Skeletal muscle tissue (tissue), 3 donors: ENCODE measurements at regions not wholly inside any gene's neighbourhood (a gene's known extent, or its start where the extent isn't known, plus 50 kb on each side); places are given as distances from the start of the nearest gene placed in this dataset.
"Not testable (repeated sequence)": the region's sequence is repeated elsewhere in the genome, so short reads cannot be mapped to it uniquely, and the experiment has no call there.

ENCODE experiments used
- H3K27ac ChIP-seq: one replicate; pipeline ENCODE4 v1.7.0; 2013; ENCODE audit warnings: mild to moderate bottlenecking, low read depth, low read length, inconsistent platforms
- H3K27me3 ChIP-seq, 3 donors: one replicate each; pipeline ENCODE4 v1.7.0; 2013; ENCODE audit warnings: low read length in 3 of 3; ENCODE audit not compliant: control insufficient read depth in 3 of 3, insufficient read depth in 3 of 3
- H3K36me3 ChIP-seq, 3 donors: one replicate each; pipeline ENCODE4 v1.7.0; 2013; ENCODE audit warnings: low read length in 3 of 3; ENCODE audit not compliant: control insufficient read depth in 3 of 3, insufficient read depth in 3 of 3
- H3K4me1 ChIP-seq, 3 donors: one replicate each; pipeline ENCODE4 v1.7.0; 2013; ENCODE audit warnings: low read length in 3 of 3, mild to moderate bottlenecking in 3 of 3; ENCODE audit not compliant: control insufficient read depth in 3 of 3, insufficient read depth in 3 of 3
- H3K4me3 ChIP-seq, 3 donors: one replicate each; pipeline ENCODE4 v1.7.0; 2013; ENCODE audit warnings: low read length in 3 of 3
- H3K9ac ChIP-seq, 3 donors: one replicate each; pipeline ENCODE4 v1.7.0; 2013; ENCODE audit warnings: low read length in 3 of 3, mild to moderate bottlenecking in 3 of 3, moderate library complexity in 2 of 3, low read depth in 1 of 3
- H3K9me3 ChIP-seq, 3 donors: one replicate each; pipeline ENCODE4 v1.7.0; 2013; ENCODE audit warnings: low read length in 3 of 3; ENCODE audit not compliant: control insufficient read depth in 3 of 3
- donor health status: Osteomylitis.

DNA sequence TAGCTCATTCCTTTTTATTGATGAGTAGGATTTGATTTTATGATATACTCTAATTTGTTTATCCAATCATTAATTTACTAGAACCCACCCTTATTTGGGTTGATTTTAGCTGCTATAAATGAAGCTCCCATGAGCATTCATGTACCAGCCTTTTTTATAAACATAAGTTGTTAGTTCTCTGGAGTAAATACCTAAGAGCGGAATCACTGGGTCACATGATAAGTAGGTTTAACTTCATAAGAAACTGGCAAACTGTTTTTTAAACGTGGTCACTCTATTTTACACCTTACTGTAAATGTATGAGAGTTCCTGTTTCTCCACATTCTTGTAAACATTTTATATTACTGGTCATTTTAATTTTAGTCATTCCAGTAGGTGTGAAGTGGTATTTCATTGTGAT lies 364.6 kb downstream of the NPR3 start:
- Histone ChIP-seq H3K4me3 (no peak overlapping the region), H3K36me3 (no peaks in the 10 kb centered on the region), H3K27me3 (no peaks in the 10 kb centered on the region), H3K9ac (no peak overlapping the region), H3K27ac (no peak overlapping the region), H3K4me1 (no peaks in the 10 kb centered on the region), H3K9me3 (no peaks in the 10 kb centered on the region)

DNA sequence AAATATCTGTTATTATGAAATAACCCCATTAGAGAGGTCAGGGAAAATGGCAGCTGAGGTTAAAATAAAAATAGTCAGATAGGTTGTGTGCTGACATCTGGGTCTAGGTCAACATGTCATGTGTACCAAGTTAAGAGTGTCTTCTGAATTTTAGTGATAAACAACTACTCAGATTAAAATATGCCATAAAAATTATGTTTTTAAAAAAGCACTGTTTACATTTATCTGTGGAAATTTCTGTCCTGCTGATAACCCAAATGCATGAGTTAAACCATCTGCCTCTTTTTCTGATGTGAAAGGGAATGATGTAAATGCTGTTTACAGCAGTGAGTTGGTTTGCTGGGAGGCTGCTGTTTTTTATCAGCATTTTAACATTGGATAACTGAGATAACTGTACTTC lies 361.2 kb upstream of the TARS1 start:
- Histone ChIP-seq H3K27me3 (no peaks in the 10 kb centered on the region), H3K36me3 (no peaks in the 10 kb centered on the region), H3K4me3 (no peak overlapping the region), H3K4me1 (no peaks in the 10 kb centered on the region), H3K9me3 (no peaks in the 10 kb centered on the region), H3K9ac (no peak overlapping the region), H3K27ac (no peak overlapping the region)

DNA sequence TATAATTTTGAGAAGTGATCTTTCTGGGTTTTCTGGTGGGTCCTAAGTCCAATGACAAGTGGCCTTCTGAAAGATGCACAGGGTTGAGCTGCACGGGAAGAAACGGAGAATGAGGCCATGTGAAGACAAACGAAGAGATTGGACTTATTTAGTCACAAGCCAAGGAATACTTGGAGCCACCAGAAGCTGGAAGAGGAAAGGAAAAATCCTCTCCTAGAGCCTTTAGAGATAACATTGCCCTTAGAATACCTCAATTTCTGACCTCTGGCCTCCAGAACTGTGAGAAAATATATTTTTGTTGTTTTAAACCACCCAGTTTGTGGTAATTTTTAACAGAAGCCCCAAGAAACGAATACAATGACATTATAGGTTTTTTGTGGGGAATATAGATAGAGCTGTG lies 360.5 kb upstream of the TARS1 start:
- no peak overlapping the region for H3K4me3 ChIP-seq
- H3K4me1 ChIP-seq: no peaks in the 10 kb centered on the region
- H3K36me3 ChIP-seq: no peaks in the 10 kb centered on the region
- no peak overlapping the region for H3K9ac ChIP-seq
- H3K27me3 ChIP-seq: no peaks in the 10 kb centered on the region
- no peaks in the 10 kb centered on the region for H3K9me3 ChIP-seq
- H3K27ac ChIP-seq: no peak overlapping the region

DNA sequence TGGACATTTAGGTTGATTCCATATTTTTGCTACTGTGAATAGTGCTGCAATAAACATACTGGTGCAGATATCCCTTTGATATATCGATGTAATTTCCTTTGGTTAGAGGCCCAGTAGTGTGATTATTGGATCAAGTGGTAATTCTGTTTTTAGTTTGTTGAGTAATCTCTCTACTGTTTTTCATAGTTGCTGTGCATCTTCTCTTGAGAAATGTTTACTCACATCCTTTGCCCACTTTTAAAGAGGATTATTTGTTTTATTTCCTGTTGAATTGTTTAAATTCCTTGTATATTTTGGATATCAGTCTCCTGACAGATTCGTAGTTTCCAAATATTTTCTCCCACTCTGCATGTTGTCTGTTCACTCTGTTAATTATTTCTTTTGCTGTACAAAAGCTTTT lies 352.6 kb upstream of the TARS1 start:
- H3K9me3 ChIP-seq: peaks cover 0 to 2% (median 0%) of the 10 kb centered on the region in 3 donors
- H3K4me1 ChIP-seq: no peaks in the 10 kb centered on the region
- no peak overlapping the region for H3K27ac ChIP-seq
- no peak overlapping the region for H3K4me3 ChIP-seq
- no peaks in the 10 kb centered on the region for H3K36me3 ChIP-seq
- H3K9ac ChIP-seq: no peak overlapping the region
- no peaks in the 10 kb centered on the region for H3K27me3 ChIP-seq

DNA sequence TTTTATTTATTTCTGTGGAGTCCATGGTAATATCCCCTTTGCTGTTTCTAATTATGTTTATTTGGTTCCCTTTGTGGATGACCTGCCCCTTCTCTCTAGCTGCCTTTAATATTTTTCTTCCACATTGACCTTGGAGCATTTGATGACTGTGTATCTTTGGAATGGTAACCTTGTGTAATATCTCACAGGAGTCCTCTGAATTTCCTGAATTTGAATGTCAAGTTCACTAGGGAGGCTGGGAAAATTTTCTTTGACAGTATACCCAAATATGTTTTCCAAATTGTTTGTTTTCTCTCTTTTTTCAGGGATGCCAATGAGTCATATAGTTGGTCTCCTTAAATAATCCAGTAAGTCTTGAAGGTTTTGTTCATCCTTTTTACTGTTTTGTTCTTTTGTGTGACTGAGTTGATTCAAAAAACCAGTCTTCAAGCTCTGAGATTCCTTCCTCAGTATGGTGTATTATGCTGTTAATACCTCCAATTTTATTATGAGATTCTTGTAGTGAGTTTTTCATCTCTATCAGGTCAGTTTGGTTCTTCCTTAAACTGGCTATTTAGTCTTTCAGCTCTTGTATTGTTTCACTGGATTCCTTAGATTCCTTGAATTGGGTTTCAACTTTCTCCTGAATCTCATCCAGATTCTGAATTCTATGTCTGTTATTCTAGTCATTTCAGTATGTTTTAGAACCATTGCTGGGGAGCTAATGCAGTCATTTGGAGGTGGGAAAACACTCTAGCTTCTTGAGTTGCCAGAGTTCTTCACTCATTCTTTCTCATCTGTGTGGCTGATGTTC lies 349.0 kb upstream of the TARS1 start:
- H3K27ac ChIP-seq: no peak overlapping the region
- H3K4me3 ChIP-seq: no peak overlapping the region
- no peaks in the 10 kb centered on the region for H3K27me3 ChIP-seq
- peaks cover 0 to 2% (median 0%) of the 10 kb centered on the region in 3 donors for H3K9me3 ChIP-seq
- H3K4me1 ChIP-seq: no peaks in the 10 kb centered on the region
- no peaks in the 10 kb centered on the region for H3K36me3 ChIP-seq
- H3K9ac ChIP-seq: no peak overlapping the region

DNA sequence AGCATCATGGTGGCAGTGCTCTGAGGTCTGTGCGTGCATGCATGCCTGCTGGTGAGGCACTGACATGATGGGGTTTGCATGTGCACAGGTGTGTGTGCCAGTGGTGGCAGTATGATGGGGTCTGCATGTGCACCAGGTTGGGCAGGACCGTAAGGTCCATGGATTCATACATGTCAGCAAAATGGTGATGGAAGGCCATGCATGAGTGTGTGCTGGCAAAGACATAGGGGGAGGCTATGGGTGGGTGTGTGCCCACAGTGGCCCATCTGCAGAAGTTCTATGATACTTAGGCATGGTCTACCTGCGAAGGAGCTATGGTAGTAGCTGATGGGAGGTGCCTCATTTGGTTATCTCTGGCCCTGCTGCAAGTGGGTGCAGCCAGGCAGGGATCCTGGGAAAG lies 348.0 kb upstream of the TARS1 start:
- Histone ChIP-seq H3K4me3 (no peak overlapping the region), H3K36me3 (no peaks in the 10 kb centered on the region), H3K9me3 (peaks cover 0 to 2% (median 0%) of the 10 kb centered on the region in 3 donors), H3K27ac (no peak overlapping the region), H3K27me3 (no peaks in the 10 kb centered on the region), H3K4me1 (no peaks in the 10 kb centered on the region), H3K9ac (no peak overlapping the region)

DNA sequence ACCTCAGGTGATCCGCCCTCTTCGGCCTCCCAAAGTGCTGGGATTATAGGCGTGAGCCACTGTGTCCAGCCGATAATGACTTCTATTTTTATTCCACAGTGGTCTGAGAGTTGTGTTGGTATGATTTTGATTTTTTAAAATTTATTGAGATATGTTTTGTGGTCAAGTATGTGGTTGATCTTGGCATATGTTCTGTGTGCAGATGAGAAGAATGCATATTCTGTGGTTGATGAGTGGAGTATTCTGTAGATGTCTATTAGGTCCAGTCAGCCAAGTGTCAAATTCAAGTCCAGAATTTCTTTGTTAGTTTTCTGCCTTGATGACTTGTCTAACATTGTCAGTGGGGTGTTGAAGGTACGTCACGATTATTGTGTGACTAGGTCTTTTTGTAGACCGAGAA lies 338.2 kb upstream of the TARS1 start:
- no peaks in the 10 kb centered on the region for H3K36me3 ChIP-seq
- H3K9me3 ChIP-seq: no peaks in the 10 kb centered on the region
- H3K27me3 ChIP-seq: no peaks in the 10 kb centered on the region
- H3K9ac ChIP-seq: no peak overlapping the region
- H3K4me3 ChIP-seq: no peak overlapping the region
- H3K4me1 ChIP-seq: no peaks in the 10 kb centered on the region
- H3K27ac ChIP-seq: no peak overlapping the region

DNA sequence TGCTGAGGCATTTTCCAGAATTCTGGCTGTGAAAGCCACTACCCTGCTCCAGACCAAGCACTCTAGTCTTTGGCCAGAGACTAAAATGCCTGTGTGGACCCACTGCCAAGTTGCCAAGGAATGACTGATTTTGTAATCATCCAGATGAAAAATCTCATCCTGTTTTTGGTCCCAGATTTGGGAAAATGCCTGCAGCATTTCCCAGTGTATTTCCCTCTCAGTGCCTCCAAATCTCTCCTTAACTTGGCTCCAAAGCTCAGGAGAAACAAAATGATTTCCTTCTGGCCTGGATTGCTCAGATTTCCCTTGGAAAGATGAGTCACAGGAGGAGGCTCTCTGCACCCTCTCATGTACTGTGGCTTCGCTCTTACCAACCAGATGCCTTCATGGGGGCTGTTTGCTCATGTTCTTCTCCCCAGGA lies 335.2 kb upstream of the TARS1 start:
- H3K9ac ChIP-seq: no peak overlapping the region
- no peaks in the 10 kb centered on the region for H3K4me1 ChIP-seq
- H3K4me3 ChIP-seq: no peak overlapping the region
- no peaks in the 10 kb centered on the region for H3K36me3 ChIP-seq
- peaks cover 0 to 2% (median 0%) of the 10 kb centered on the region in 3 donors for H3K9me3 ChIP-seq
- H3K27ac ChIP-seq: no peak overlapping the region
- no peaks in the 10 kb centered on the region for H3K27me3 ChIP-seq

DNA sequence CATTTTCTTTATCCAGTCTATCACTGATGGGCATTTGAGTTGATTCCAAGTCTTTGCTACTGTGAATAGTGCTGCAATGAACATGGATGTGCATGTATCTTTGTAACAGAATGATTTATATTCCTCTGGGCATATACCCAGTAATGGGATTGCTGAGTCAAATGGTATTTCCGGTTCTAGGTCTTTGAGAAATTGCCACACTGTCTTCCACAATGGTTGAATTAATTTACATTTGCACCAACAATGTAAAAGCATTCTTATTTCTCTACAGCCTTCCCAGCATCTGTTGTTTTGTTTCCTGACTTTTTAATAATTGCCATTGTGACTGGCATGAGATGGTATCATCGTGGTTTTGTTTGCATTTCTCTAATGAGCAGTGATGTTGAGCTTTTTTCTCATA lies 330.3 kb upstream of the TARS1 start:
- not testable (repeated sequence) for H3K9me3 ChIP-seq, H3K9ac ChIP-seq, H3K4me3 ChIP-seq, H3K27me3 ChIP-seq, H3K36me3 ChIP-seq, H3K27ac ChIP-seq, H3K4me1 ChIP-seq

DNA sequence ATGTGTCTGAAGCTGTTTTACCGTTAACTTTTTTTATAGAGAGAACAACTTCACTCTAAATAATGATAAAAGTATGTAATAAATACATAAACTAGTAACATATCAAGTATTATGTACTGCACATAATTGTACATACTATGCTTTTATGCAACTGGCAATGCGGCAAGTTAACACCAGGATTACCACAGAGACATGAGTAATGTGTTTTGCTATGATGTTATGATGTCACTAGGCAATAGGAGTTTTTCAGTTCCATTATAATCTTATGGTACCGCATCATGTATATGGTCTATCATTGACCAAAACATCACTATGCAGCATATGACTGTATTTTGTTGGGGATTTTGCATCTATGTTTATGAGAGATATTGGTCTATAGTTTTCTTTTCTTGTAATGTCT lies 326.4 kb upstream of the TARS1 start:
- Histone ChIP-seq H3K27me3 (no peaks in the 10 kb centered on the region), H3K4me3 (no peak overlapping the region), H3K27ac (no peak overlapping the region), H3K9ac (no peak overlapping the region), H3K36me3 (no peaks in the 10 kb centered on the region), H3K9me3 (peaks cover 0 to 3% (median 0%) of the 10 kb centered on the region in 3 donors), H3K4me1 (no peaks in the 10 kb centered on the region)
